ENCODE measurements at regions not wholly inside any gene's neighbourhood (a gene's known extent, or its start where the extent isn't known, plus 50 kb on each side); places are given as distances from the start of the nearest gene placed in this dataset.
"Not testable (repeated sequence)": the region's sequence is repeated elsewhere in the genome, so short reads cannot be mapped to it uniquely, and the experiment has no call there.

DNA sequence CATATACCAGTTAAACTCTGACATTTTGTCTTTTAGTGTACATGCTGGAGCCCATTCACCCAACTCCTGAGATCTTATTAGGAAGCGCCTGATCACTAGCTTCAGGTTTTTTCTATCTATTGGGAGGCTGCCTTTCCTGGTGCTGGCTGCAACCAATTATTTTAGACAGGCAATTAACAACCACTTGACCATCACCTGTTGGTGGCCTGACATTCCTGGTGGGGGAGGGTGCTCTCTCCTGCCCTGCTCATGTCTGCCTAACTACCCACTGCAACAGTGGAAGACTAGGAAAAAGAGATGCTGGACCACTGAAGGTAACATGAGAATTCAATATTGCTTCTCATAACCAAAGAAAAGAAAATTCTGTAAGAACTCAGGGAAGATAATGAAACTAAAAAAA, 190.3 kb upstream of the GRM3 start:
- DNase-seq (ENCODE audit: low read depth), result no peak
- no peak overlapping the region for H3K4me3 ChIP-seq (ENCODE audit: control insufficient read depth, low read depth, low read length)
- TF ChIP-seq, protein P1, sequence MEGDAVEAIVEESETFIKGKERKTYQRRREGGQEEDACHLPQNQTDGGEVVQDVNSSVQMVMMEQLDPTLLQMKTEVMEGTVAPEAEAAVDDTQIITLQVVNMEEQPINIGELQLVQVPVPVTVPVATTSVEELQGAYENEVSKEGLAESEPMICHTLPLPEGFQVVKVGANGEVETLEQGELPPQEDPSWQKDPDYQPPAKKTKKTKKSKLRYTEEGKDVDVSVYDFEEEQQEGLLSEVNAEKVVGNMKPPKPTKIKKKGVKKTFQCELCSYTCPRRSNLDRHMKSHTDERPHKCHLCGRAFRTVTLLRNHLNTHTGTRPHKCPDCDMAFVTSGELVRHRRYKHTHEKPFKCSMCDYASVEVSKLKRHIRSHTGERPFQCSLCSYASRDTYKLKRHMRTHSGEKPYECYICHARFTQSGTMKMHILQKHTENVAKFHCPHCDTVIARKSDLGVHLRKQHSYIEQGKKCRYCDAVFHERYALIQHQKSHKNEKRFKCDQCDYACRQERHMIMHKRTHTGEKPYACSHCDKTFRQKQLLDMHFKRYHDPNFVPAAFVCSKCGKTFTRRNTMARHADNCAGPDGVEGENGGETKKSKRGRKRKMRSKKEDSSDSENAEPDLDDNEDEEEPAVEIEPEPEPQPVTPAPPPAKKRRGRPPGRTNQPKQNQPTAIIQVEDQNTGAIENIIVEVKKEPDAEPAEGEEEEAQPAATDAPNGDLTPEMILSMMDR (IDR thresholded peaks at IDR 0.05; ENCODE audit: control insufficient read depth, insufficient read depth, low read depth, low read length, missing control alignments), result no peak

DNA sequence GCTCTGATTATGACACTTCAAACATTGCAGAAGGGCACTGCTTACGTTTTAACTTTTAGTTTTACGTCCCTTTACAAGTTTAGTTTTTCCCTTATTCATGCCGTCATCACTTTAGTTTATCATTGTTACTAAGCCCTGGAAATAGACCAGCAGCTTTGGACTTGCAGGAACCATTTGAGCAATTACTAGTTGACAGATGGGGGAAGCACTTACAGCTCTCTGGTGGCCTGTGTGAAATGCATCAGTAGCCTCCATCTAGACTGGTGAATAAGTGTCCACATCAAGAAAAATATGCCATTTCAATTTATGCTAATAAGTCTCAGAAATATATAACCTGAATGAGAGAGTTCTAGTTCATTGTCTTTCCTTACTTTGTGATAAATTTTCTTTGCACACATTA, 194.9 kb upstream of the GRM3 start:
- TF ChIP-seq, protein P1 (IDR thresholded peaks at IDR 0.05; ENCODE audit: control insufficient read depth, insufficient read depth, low read depth, low read length, missing control alignments), result no peak
- H3K4me3 ChIP-seq (ENCODE audit: control insufficient read depth, low read depth, low read length), result no peak overlapping the region
- no peak for DNase-seq (ENCODE audit: low read depth)

DNA sequence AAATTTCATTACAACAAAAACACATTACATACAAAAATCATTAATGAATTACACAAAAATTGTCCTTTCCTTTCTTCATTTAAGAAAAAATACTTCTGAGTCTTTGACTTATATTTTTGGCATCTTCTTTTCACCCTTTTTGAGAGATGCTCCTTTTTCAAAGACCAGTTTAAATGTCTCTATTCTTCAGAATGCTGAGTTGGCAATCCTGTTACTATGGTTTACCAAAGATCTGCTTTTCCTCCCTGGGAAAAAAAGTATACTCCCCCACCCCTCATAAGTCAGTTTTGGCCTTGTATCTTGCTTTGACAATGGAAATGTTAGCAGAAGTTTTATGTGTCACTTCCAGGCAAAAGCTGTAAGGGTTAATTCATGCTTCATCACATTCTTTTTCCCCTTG, 198.4 kb upstream of the GRM3 start:
- no peak for DNase-seq (ENCODE audit: low read depth)
- H3K4me3 ChIP-seq (ENCODE audit: control insufficient read depth, low read depth, low read length), result no peak overlapping the region
- TF ChIP-seq, protein P1 (IDR thresholded peaks at IDR 0.05; ENCODE audit: control insufficient read depth, insufficient read depth, low read depth, low read length, missing control alignments), result no peak

DNA sequence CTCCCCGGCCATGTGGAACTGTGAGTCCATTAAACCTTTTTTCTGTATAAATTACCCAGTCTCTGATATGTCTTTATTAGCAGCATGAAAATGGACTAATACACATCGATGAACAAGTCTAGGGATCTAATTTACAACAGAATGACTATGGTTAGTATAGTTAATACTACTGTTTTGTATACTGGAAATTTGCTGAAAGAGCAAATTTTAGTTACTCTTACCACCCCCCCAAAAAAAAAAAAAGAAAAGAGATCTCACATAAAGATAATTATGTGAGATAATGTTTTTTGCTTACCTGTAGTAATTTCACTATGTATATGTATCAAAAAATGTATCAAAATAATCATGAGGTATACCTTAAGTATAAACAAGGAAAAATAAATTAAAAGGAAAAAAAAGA, 199.5 kb upstream of the GRM3 start:
- no peak for DNase-seq (ENCODE audit: low read depth)
- H3K4me3 ChIP-seq (ENCODE audit: control insufficient read depth, low read depth, low read length), result no peak overlapping the region
- TF ChIP-seq, protein P1 (IDR thresholded peaks at IDR 0.05; ENCODE audit: control insufficient read depth, insufficient read depth, low read depth, low read length, missing control alignments), result no peak

DNA sequence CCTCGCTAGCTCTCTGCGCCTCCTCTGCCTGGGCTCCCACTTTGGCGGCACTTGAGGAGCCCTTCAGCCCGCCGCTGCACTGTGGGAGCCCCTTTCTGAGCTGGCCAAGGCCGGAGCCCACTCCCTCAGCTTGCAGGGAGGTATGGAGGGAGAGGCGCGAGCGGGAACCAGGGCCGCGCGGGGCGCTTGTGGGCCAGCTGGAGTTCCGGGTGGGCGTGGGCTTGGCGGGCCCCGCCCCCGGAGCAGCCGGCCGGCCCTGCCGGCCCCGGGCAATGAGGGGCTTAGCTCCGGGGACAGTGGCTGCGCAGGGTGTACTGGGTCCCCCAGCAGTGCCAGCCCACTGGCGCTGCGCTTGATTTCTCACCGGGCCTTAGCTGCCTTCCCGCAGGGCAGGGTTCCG, 203.3 kb upstream of the GRM3 start:
- H3K4me3 ChIP-seq (ENCODE audit: control insufficient read depth, low read depth, low read length); DNase-seq (ENCODE audit: low read depth): not testable (repeated sequence)

DNA sequence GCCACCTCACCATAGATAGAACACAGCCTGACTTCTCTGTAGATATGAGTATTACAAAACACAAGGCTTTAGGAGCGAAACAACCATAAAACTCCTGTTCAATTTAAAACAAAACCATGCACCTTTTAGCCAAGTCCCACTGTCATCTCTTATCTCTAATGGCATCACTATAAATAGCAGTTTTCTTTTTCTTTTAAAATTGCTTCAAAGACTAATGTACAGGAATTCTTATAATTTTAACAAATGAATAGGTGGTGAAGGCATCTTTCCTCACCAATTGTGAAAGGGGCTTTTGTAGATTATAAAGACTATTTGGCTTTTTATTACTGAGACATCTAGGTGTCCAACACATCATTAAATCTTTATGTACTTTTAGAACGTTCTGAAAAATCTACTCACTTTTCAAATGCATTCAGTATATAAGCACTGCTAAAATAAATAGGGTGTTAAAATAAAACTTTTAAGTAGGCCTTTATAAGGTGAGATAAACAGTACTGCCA, 205.7 kb upstream of the GRM3 start:
- DNase-seq (ENCODE audit: low read depth), result no peak
- H3K4me3 ChIP-seq (ENCODE audit: control insufficient read depth, low read depth, low read length), result no peak overlapping the region
- TF ChIP-seq, protein P1 (IDR thresholded peaks at IDR 0.05; ENCODE audit: control insufficient read depth, insufficient read depth, low read depth, low read length, missing control alignments), result no peak

DNA sequence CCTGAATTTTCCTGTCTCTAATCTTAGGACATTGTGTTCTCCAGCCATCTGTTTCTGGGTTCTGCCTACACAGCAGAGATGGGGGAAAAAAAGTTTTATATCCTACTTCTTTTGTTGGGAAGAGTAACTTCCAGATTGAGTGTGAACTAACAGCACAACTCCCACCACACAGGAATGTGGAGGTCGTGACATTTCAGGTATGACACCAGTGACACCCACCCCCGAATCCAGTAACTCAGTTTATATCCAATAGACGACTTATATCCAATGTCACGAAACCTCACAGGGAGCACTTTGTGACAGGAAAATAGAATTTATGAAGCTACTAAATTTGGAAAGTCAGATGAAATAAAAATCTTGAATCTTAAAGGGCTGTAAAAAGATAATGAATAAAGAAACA, 211.9 kb upstream of the GRM3 start:
- no peak overlapping the region for H3K4me3 ChIP-seq (ENCODE audit: control insufficient read depth, low read depth, low read length)
- TF ChIP-seq, protein P1 (IDR thresholded peaks at IDR 0.05; ENCODE audit: control insufficient read depth, insufficient read depth, low read depth, low read length, missing control alignments), result no peak
- DNase-seq (ENCODE audit: low read depth), result no peak
